ENCODE measurements at regions not wholly inside any gene's neighbourhood (a gene's known extent, or its start where the extent isn't known, plus 50 kb on each side); places are given as distances from the start of the nearest gene placed in this dataset.

- no peak for DNase-seq (ENCODE audit: low spot score)
Measured at GRCh38 chr3:176430244-176431037, 766.8 kb downstream of the TBL1XR1 start.

- no peak for DNase-seq (ENCODE audit: low spot score)
Measured at GRCh38 chr3:176428552-176428951, 768.7 kb downstream of the TBL1XR1 start.

GRCh38 chr3:176426371-176426770, 770.9 kb downstream of the TBL1XR1 start:
- no peak for DNase-seq (ENCODE audit: low spot score)

- DNase-seq (ENCODE audit: low spot score) = no peak
Measured at GRCh38 chr3:176416870-176417269, 780.4 kb downstream of the TBL1XR1 start.

GRCh38 chr3:176415661-176416295, 781.5 kb downstream of the TBL1XR1 start:
- no peak for DNase-seq (ENCODE audit: low spot score)

GRCh38 chr3:176412771-176413170, 784.5 kb downstream of the TBL1XR1 start:
- no peak for DNase-seq (ENCODE audit: low spot score)

- no peak for DNase-seq (ENCODE audit: low spot score)
Measured at GRCh38 chr3:176403531-176403930, 793.8 kb downstream of the TBL1XR1 start.

- no peak for DNase-seq (ENCODE audit: low spot score)
Measured at GRCh38 chr3:176401211-176401610, 796.1 kb downstream of the TBL1XR1 start.

GRCh38 chr3:176399193-176399592, 798.1 kb downstream of the TBL1XR1 start:
- DNase-seq (ENCODE audit: low spot score) = no peak

GRCh38 chr3:176395240-176395639, 802.0 kb downstream of the TBL1XR1 start:
- DNase-seq (ENCODE audit: low spot score) = no peak

- DNase-seq (ENCODE audit: low spot score) = no peak
Measured at GRCh38 chr3:176378789-176379188, 818.5 kb downstream of the TBL1XR1 start.

- no peak for DNase-seq (ENCODE audit: low spot score)
Measured at GRCh38 chr3:176376531-176376930, 820.8 kb downstream of the TBL1XR1 start.

- no peak for DNase-seq (ENCODE audit: low spot score)
Measured at GRCh38 chr3:176375519-176375918, 821.8 kb downstream of the TBL1XR1 start.

GRCh38 chr3:176362191-176362731, 835.0 kb downstream of the TBL1XR1 start:
- DNase-seq (ENCODE audit: low spot score) = no peak

GRCh38 chr3:176359211-176359610, 838.1 kb downstream of the TBL1XR1 start:
- no peak for DNase-seq (ENCODE audit: low spot score)

GRCh38 chr3:176357891-176358290, 839.4 kb downstream of the TBL1XR1 start:
- no peak for DNase-seq (ENCODE audit: low spot score)

GRCh38 chr3:176354843-176355242, 842.4 kb downstream of the TBL1XR1 start:
- DNase-seq (ENCODE audit: low spot score) = no peak

GRCh38 chr3:176352716-176353334, 844.5 kb downstream of the TBL1XR1 start:
- no peak for DNase-seq (ENCODE audit: low spot score)

GRCh38 chr3:176351408-176351807, 845.9 kb downstream of the TBL1XR1 start:
- no peak for DNase-seq (ENCODE audit: low spot score)

- no peak for DNase-seq (ENCODE audit: low spot score)
Measured at GRCh38 chr3:176349706-176350105, 847.6 kb downstream of the TBL1XR1 start.

- no peak for DNase-seq (ENCODE audit: low spot score)
Measured at GRCh38 chr3:176347424-176348146, 849.7 kb downstream of the TBL1XR1 start.

- no peak for DNase-seq (ENCODE audit: low spot score)
Measured at GRCh38 chr3:176341963-176342362, 855.3 kb downstream of the TBL1XR1 start.

Measured in CD4-positive, alpha-beta T cell treated with Interleukin-15 for 4 hours (primary cell).